GM23338 (cell line): ENCODE measurements at regions not wholly inside any gene's neighbourhood (a gene's known extent, or its start where the extent isn't known, plus 50 kb on each side); places are given as distances from the start of the nearest gene placed in this dataset.

Experiments
- CREB1 ChIP-seq: fragments of 250-450 bp; sonication (Bioruptor Pico); IDR thresholded peaks from 2 replicates; pipeline ENCODE4 v1.5.0; 2020; ENCODE audit warnings: low read depth, mild to moderate bottlenecking, moderate library complexity
- EZH2 ChIP-seq: fragments of 200-600 bp; sonication (generic); IDR thresholded peaks from one replicate; pipeline ENCODE4 v1.8.0; 2017; ENCODE audit warnings: antibody characterized with exemption, mild to moderate bottlenecking, low read depth; ENCODE audit not compliant: unreplicated experiment
- EZH2phosphoT487 ChIP-seq: fragments of 200-600 bp; sonication (generic); IDR thresholded peaks from one replicate; pipeline ENCODE4 v1.8.1; 2018; ENCODE audit warnings: antibody characterized with exemption; ENCODE audit not compliant: unreplicated experiment
- JUNB ChIP-seq: IDR thresholded peaks from one replicate; pipeline ENCODE4 v1.6.1; 2016; ENCODE audit warnings: antibody characterized with exemption; ENCODE audit not compliant: unreplicated experiment
- NANOG ChIP-seq: IDR thresholded peaks from 2 replicates; pipeline ENCODE4 v1.6.1; 2016; ENCODE audit warnings: antibody characterized with exemption, borderline replicate concordance
- POLR2AphosphoS5 ChIP-seq: IDR thresholded peaks from 2 replicates; pipeline ENCODE4 v1.6.1; 2016; ENCODE audit warnings: antibody characterized with exemption, low read depth
- ZNF331 ChIP-seq: fragments of 250-450 bp; sonication (Bioruptor Pico); IDR thresholded peaks from 2 replicates; pipeline ENCODE4 v1.5.0; 2020; ENCODE audit warnings: low read depth, mild to moderate bottlenecking, moderate library complexity
- TF ChIP-seq, protein P1 (sequence below), 2 experiments: fragments of 200-600 bp in 1 of 2; sonication (generic) in 1 of 2; conservative IDR thresholded peaks; 2 replicates each; pipeline versions ENCODE4 v1.5.1 to v1.6.1; 2016 to 2017; ENCODE audit warnings: antibody characterized with exemption in 2 of 2, low read depth in 2 of 2, mild to moderate bottlenecking in 2 of 2, moderate library complexity in 1 of 2
- TF ChIP-seq, protein P2 (sequence below): IDR thresholded peaks from one replicate; pipeline ENCODE4 v1.6.1; 2018; ENCODE audit warnings: antibody characterized with exemption; ENCODE audit not compliant: unreplicated experiment
- TF ChIP-seq, protein P3 (sequence below): IDR thresholded peaks from 2 replicates; pipeline ENCODE4 v1.6.1; 2016; ENCODE audit warnings: antibody characterized with exemption

DNA sequence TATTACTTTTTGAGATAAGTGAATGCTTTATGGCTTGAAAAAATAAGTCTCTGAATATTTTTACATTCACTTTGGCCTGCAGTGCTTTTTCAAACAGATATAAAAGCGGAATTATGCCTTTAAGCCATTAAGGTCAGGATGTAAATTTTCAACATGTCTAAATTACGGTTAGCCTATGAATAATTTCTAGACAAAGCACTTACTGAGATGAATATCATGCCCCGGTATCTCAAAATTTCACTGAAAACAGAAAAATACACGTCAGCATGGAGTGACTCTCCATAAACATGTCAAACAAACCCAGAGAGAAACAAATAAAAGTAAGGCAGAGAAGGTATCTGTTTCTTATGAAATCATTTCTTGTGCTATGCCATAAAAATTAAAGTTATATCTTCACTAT, 853.9 kb downstream of the KCNT2 start:
- TF ChIP-seq POLR2AphosphoS5 (no peak), EZH2 (no peak), ZNF331 (CRISPR knock-in tag) (no peak), EZH2phosphoT487 (no peak), CREB1 (CRISPR knock-in tag) (no peak), JUNB (no peak), NANOG (no peak)
- TF ChIP-seq, protein P1, sequence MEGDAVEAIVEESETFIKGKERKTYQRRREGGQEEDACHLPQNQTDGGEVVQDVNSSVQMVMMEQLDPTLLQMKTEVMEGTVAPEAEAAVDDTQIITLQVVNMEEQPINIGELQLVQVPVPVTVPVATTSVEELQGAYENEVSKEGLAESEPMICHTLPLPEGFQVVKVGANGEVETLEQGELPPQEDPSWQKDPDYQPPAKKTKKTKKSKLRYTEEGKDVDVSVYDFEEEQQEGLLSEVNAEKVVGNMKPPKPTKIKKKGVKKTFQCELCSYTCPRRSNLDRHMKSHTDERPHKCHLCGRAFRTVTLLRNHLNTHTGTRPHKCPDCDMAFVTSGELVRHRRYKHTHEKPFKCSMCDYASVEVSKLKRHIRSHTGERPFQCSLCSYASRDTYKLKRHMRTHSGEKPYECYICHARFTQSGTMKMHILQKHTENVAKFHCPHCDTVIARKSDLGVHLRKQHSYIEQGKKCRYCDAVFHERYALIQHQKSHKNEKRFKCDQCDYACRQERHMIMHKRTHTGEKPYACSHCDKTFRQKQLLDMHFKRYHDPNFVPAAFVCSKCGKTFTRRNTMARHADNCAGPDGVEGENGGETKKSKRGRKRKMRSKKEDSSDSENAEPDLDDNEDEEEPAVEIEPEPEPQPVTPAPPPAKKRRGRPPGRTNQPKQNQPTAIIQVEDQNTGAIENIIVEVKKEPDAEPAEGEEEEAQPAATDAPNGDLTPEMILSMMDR (conservative IDR thresholded peaks at IDR 0.05; ENCODE audit: low read depth in 2 of 2) = no peak
- TF ChIP-seq, protein P2, sequence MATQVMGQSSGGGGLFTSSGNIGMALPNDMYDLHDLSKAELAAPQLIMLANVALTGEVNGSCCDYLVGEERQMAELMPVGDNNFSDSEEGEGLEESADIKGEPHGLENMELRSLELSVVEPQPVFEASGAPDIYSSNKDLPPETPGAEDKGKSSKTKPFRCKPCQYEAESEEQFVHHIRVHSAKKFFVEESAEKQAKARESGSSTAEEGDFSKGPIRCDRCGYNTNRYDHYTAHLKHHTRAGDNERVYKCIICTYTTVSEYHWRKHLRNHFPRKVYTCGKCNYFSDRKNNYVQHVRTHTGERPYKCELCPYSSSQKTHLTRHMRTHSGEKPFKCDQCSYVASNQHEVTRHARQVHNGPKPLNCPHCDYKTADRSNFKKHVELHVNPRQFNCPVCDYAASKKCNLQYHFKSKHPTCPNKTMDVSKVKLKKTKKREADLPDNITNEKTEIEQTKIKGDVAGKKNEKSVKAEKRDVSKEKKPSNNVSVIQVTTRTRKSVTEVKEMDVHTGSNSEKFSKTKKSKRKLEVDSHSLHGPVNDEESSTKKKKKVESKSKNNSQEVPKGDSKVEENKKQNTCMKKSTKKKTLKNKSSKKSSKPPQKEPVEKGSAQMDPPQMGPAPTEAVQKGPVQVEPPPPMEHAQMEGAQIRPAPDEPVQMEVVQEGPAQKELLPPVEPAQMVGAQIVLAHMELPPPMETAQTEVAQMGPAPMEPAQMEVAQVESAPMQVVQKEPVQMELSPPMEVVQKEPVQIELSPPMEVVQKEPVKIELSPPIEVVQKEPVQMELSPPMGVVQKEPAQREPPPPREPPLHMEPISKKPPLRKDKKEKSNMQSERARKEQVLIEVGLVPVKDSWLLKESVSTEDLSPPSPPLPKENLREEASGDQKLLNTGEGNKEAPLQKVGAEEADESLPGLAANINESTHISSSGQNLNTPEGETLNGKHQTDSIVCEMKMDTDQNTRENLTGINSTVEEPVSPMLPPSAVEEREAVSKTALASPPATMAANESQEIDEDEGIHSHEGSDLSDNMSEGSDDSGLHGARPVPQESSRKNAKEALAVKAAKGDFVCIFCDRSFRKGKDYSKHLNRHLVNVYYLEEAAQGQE = no peak
- TF ChIP-seq, protein P3, sequence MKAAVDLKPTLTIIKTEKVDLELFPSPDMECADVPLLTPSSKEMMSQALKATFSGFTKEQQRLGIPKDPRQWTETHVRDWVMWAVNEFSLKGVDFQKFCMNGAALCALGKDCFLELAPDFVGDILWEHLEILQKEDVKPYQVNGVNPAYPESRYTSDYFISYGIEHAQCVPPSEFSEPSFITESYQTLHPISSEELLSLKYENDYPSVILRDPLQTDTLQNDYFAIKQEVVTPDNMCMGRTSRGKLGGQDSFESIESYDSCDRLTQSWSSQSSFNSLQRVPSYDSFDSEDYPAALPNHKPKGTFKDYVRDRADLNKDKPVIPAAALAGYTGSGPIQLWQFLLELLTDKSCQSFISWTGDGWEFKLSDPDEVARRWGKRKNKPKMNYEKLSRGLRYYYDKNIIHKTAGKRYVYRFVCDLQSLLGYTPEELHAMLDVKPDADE = no peak
